Astrocyte of the spinal cord (primary cell): ENCODE measurements at regions not wholly inside any gene's neighbourhood (a gene's known extent, or its start where the extent isn't known, plus 50 kb on each side); places are given as distances from the start of the nearest gene placed in this dataset.

Source experiments
- DNase-seq: peaks from one replicate; pipeline ENCODE4 v3.0.0; 2011; ENCODE audit warnings: low read depth, low spot score
- H3K4me3 ChIP-seq: 2 replicates; pipeline ENCODE4 v1.5.1; 2011; ENCODE audit warnings: low read depth, mild to moderate bottlenecking, low read length, moderate library complexity
- in situ Hi-C: cut with HindIII; loops from 2 replicates; pipeline ENCODE4 v1.10.0; 2017; ENCODE audit warnings: low sequenced_read_pairs
- TF ChIP-seq, protein P1 (sequence below): IDR thresholded peaks from 2 replicates; pipeline ENCODE4 v1.5.1; 2012; ENCODE audit warnings: low read depth, mild to moderate bottlenecking, low read length, inconsistent platforms

DNA sequence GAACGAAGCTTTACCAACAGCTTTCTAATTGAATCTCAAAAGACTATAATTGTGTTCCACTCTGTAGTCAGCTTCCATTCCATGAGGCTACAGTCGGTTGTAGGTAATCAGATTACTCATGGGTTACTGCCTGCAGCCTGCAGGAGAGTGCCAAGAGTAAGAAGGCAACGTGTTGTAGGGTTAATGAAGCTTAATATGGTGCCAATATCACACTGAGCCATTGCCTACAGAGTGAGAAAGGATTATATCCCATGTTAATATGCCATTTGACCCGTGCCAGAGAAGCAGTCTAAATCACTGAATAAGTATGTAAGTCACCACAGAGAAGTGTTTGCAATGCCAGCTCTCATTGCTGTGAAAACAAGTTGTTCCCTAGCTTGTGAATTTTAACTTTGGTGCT, 734.5 kb upstream of the ACVR2A start:
- in situ Hi-C loops = no loop called here
- TF ChIP-seq, protein P1, sequence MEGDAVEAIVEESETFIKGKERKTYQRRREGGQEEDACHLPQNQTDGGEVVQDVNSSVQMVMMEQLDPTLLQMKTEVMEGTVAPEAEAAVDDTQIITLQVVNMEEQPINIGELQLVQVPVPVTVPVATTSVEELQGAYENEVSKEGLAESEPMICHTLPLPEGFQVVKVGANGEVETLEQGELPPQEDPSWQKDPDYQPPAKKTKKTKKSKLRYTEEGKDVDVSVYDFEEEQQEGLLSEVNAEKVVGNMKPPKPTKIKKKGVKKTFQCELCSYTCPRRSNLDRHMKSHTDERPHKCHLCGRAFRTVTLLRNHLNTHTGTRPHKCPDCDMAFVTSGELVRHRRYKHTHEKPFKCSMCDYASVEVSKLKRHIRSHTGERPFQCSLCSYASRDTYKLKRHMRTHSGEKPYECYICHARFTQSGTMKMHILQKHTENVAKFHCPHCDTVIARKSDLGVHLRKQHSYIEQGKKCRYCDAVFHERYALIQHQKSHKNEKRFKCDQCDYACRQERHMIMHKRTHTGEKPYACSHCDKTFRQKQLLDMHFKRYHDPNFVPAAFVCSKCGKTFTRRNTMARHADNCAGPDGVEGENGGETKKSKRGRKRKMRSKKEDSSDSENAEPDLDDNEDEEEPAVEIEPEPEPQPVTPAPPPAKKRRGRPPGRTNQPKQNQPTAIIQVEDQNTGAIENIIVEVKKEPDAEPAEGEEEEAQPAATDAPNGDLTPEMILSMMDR = no peak
- DNase-seq = peak; percentile 50
- H3K4me3 ChIP-seq = no peak overlapping the region

DNA sequence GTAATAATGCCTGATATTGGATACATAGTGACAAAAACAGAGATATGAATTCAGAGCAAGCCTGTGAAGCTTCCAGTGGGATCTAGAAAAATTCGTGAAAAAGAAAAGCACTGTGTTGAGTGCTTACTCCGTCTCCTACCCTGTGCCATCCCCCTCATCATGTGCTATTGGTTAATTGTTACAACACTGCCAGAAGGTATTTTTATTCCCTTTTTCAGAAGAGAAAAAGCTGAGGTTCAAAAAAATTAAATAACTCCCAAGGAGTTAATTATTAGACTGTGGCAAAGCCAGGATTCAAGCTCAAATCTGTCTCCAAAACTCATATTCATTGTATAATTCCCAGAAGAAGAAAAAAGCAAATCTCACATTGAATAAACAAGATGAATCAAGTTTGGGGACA, 735.5 kb upstream of the ACVR2A start:
- TF ChIP-seq, protein P1 = no peak
- DNase-seq = no peak
- in situ Hi-C loops = no loop called here
- H3K4me3 ChIP-seq = no peak overlapping the region

DNA sequence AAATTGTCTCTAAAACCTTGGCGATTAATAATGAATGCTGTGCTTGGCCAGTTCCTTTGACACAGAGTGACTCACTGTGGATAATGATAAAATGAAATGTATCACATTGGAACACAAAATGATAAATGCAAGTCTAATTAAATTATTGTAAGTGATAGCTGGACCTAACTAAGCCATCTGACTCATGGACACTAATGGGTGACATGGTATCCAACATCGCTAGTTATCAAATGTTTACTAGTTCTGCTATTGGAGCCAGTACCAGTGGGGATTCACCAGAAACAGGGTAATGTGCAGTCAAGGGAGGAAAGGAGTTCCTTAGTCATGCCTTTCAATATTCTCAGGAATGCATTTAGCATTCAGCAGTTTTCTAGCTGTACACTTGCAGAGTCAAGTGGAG, 736.3 kb upstream of the ACVR2A start:
- in situ Hi-C loops = no loop called here
- TF ChIP-seq, protein P1 = no peak

DNA sequence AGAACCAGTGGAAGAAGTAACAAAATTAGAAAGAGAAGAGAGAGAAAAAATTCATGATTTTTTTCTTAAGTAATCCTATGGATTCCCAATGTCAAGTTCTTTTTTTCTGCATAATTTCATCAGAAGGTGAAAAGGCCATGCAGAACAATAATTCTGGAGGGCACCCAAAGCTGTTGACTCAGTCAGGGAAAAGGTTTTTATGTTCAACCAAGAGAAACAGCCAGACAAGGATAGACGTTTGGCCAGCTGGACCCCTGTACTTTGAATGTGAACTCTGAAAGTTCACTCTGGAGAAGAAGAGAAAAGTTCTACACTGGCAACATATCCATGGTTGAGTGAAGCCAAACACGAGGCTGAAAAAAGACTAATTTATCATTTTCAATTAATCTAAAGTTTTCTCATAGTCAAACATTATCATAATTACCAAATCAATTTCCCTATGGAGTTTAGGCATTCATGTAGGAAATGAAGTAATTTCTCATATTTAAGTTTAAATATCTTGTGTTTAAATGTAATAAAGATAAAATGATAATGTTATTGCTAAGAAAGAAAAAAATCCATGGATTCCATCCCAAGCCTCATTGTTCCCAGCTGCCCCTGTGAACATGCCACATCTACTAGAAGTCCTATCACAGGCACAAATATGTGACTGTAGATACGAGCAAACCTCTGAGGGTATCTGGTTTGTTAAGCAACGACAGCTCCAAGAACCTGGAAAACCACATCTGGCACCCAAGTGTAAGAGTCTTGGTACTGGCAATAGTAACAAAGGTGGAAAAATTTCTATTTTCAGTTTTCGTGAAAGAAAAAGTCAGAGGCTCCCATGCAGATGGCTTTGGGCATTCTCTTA, 742.7 kb upstream of the ACVR2A start:
- in situ Hi-C loops = no loop called here
- DNase-seq = no peak
- TF ChIP-seq, protein P1 = no peak
- no peak overlapping the region for H3K4me3 ChIP-seq

More for the DNA sequence above, 736.3 kb upstream of the ACVR2A start:
- peak; percentile 13 for DNase-seq
- no peak overlapping the region for H3K4me3 ChIP-seq

DNA sequence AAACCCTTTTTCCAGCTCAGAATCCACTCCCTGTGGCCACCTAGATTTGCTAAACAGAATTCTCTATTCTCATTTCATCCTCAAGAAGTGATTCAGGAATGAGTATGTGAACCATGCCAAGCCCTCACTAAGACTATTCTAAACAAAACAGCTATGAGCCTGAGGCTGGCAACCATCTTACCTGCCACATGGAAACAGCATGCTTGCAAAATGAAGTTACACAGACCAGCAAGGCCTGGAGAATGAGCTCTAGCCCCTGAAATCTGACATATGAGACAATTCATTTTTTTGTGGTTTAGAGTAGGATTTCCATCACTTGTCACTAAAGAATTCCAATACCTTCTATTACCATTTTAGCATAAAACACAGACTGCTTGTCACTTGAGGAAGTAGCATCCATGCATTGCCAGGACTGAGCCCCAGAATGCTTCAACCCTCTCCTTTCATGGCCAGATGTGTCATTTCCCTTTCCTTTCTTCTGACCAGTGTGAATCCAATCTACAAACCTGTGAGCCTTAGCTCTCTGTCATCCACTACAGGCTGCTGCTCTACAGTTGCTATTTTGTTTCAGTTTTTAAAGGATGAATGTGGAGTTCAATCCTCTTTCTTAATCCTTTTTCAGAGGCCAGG, 744.3 kb upstream of the ACVR2A start:
- TF ChIP-seq, protein P1 = no peak
- in situ Hi-C loops = no loop called here

DNA sequence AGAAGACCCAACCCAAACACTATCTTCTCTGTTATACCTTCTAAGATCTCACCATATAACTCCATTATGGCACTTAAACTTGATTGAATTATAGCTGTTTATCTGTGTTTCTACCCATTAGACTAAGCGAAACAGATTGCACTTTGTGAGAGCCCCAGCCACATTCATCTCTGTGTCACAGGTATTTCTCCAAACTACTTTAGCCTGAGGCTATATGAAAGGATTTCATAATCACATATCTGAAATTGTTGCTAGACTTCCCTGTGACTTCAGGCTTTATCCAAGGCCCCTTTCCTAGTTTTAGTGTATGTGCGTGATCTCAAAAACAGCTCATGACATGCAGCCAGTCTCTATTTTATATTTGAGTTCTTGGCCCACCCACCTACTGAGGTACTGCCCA, 745.0 kb upstream of the ACVR2A start:
- DNase-seq = no peak
- no peak overlapping the region for H3K4me3 ChIP-seq
- in situ Hi-C loops = no loop called here
- TF ChIP-seq, protein P1 = no peak

More for the DNA sequence above, 744.3 kb upstream of the ACVR2A start:
- no peak overlapping the region for H3K4me3 ChIP-seq
- DNase-seq = peak; percentile 53
